ENCODE measurements at regions not wholly inside any gene's neighbourhood (a gene's known extent, or its start where the extent isn't known, plus 50 kb on each side); places are given as distances from the start of the nearest gene placed in this dataset.

- TF ChIP-seq CTCF (IDR thresholded peaks at IDR 0.05) (no peak), POLR2A (IDR thresholded peaks at IDR 0.05) (no peak)
Observed at GRCh38 chr6:159493898-159494585, 199.0 kb downstream of the SOD2 start.

Data from tibial nerve (tissue), 3 donors.